Fibroblast of the aortic adventitia (primary cell): ENCODE measurements at regions not wholly inside any gene's neighbourhood (a gene's known extent, or its start where the extent isn't known, plus 50 kb on each side); places are given as distances from the start of the nearest gene placed in this dataset.
A peak's percentile ranks its signal among the peaks of the same experiment; 100 is the strongest.

Experiments
- DNase-seq: peaks from one replicate; pipeline ENCODE4 v3.0.0-alpha.2; 2010; ENCODE audit warnings: low read depth
- H3K4me3 ChIP-seq: 2 replicates; pipeline ENCODE4 v1.5.1; 2011; ENCODE audit warnings: low read depth, mild to moderate bottlenecking, control low read depth, low read length, moderate library complexity
- CTCF ChIP-seq: IDR thresholded peaks from 2 replicates; pipeline ENCODE4 v1.5.1; 2011; ENCODE audit warnings: mild to moderate bottlenecking, low read length, control low read depth, inconsistent platforms; ENCODE audit not compliant: insufficient read depth

GRCh38 chr4:83855044-83855443, 319.1 kb downstream of the GPAT3 start:
- peak; percentile 96 for DNase-seq
- H3K4me3 ChIP-seq, result no peak overlapping the region
- no peak for TF ChIP-seq CTCF

GRCh38 chr4:83852085-83852451, 316.2 kb downstream of the GPAT3 start:
- H3K4me3 ChIP-seq, result no peak overlapping the region
- TF ChIP-seq CTCF, result no peak
- peak; percentile 71 for DNase-seq

GRCh38 chr4:83851261-83852084, 315.6 kb downstream of the GPAT3 start:
- TF ChIP-seq CTCF, result no peak
- DNase-seq, result peak; percentile 47
- H3K4me3 ChIP-seq, result no peak overlapping the region

- peak; percentile 33 for DNase-seq
- no peak overlapping the region for H3K4me3 ChIP-seq
- no peak for TF ChIP-seq CTCF
Observed at GRCh38 chr4:83850435-83850834, 314.5 kb downstream of the GPAT3 start.

GRCh38 chr4:83846193-83846830, 310.4 kb downstream of the GPAT3 start:
- no peak for DNase-seq
- H3K4me3 ChIP-seq, result no peak overlapping the region
- TF ChIP-seq CTCF, result no peak

- DNase-seq, result no peak
- H3K4me3 ChIP-seq, result no peak overlapping the region
- no peak for TF ChIP-seq CTCF
Observed at GRCh38 chr4:83839615-83840014, 303.7 kb downstream of the GPAT3 start.
